Prostate gland (tissue), 2 donors: ENCODE measurements at regions not wholly inside any gene's neighbourhood (a gene's known extent, or its start where the extent isn't known, plus 50 kb on each side); places are given as distances from the start of the nearest gene placed in this dataset.

ENCODE experiments used
- DNase-seq: peaks from one replicate; pipeline ENCODE4 v3.0.0-alpha.2; 2019; ENCODE audit warnings: low spot score
- H3K27ac ChIP-seq, 2 donors: fragments of 200-600 bp; sonication (generic); 2 replicates each; pipeline ENCODE4 v1.5.1; 2017 to 2019
- H3K27me3 ChIP-seq: fragments of 200-600 bp; sonication (generic); replicated peaks from 2 replicates; pipeline ENCODE4 v1.5.1; 2019; ENCODE audit not compliant: insufficient read depth
- H3K36me3 ChIP-seq, 2 donors: fragments of 200-600 bp; sonication (generic); 1 replicate in 1 of 2; 2 replicates in 1 of 2; pipeline versions ENCODE4 v1.5.1 to v1.8.1; 2017 to 2019
- H3K4me1 ChIP-seq: fragments of 200-600 bp; sonication (generic); replicated peaks from 2 replicates; pipeline ENCODE4 v1.5.1; 2019
- H3K4me3 ChIP-seq, 2 donors: fragments of 200-600 bp; sonication (generic); 2 replicates each; pipeline ENCODE4 v1.5.1; 2017 to 2019
- H3K9me3 ChIP-seq: fragments of 200-600 bp; sonication (generic); 2 replicates; pipeline ENCODE4 v1.5.1; 2017
- CTCF ChIP-seq, 4 experiments: fragments of 200-600 bp in 2 of 4; fragments of 450-650 bp in 2 of 4; sonication (generic) in 2 of 4; IDR thresholded peaks; 1 replicate in 3 of 4; 2 replicates in 1 of 4; pipeline ENCODE4 v1.5.1; 2016 to 2019; ENCODE audit warnings: antibody characterized with exemption in 4 of 4, mild to moderate bottlenecking in 2 of 4, moderate library complexity in 2 of 4
- POLR2A ChIP-seq: fragments of 450-650 bp; IDR thresholded peaks from one replicate; pipeline ENCODE4 v1.6.1; 2016; ENCODE audit warnings: antibody characterized with exemption, mild to moderate bottlenecking
- POLR2AphosphoS5 ChIP-seq: sonication (generic); formaldehyde crosslinking; IDR thresholded peaks from one replicate; pipeline ENCODE4 v1.6.1; 2017; ENCODE audit warnings: antibody characterized with exemption
- WGBS: methylation state at CpG from one replicate; pipeline ENCODE4 v1.1.5; 2018; 5-methylcytosine and 5-hydroxymethylcytosine counted together
- intact Hi-C: fragments of 100-400 bp; cut with DNase I; formaldehyde crosslinking; loops from one replicate; pipeline ENCODE4 v1.14.2; 2022

DNA sequence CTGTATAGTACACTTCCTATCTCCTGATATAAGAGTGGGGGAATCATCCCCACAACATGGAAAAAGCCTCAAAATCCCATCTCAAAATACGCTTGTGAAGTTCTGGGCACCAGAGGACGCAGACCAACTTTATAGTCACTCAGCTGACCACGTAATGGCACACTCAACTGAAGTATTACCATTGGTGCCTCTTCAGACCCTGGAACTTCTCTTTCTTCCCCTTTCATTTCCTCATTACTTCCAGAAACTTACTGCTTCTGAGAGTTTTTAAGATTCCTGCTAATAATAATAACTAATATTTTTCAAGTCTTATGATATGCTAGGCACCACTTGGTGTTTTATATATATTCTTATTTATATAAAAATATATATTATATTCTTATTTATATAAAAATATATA is 202.6 kb downstream of the PTPRC start:
- no peaks in the 10 kb centered on the region for H3K4me1 ChIP-seq
- H3K27me3 ChIP-seq = no peaks in the 10 kb centered on the region
- intact Hi-C loops = no loop called here
- H3K9me3 ChIP-seq = no peaks in the 10 kb centered on the region
- H3K4me3 ChIP-seq = no peak overlapping the region
- H3K36me3 ChIP-seq = no peaks in the 10 kb centered on the region
- WGBS = 93% methylated on average over 3 of the region's 3 CpGs
- TF ChIP-seq POLR2AphosphoS5 (no peak), POLR2A (no peak), CTCF (IDR thresholded peaks at IDR 0.05) (no peak)
- H3K27ac ChIP-seq = no peak overlapping the region
- no peak for DNase-seq

- 95% methylated on average over 2 of the region's 2 CpGs for WGBS
- no peaks in the 10 kb centered on the region for H3K9me3 ChIP-seq
- H3K27me3 ChIP-seq = no peaks in the 10 kb centered on the region
- no peak overlapping the region for H3K4me3 ChIP-seq
- intact Hi-C loops = no loop called here
- no peak for DNase-seq
- no peak overlapping the region for H3K27ac ChIP-seq
- no peaks in the 10 kb centered on the region for H3K36me3 ChIP-seq
- no peaks in the 10 kb centered on the region for H3K4me1 ChIP-seq
- no peak for TF ChIP-seq POLR2A
- TF ChIP-seq POLR2AphosphoS5 = no peak
- TF ChIP-seq CTCF (IDR thresholded peaks at IDR 0.05) = no peak
These were observed 203.8 kb downstream of the PTPRC start for GRCh38 chr1:198842686-198843085.

DNA sequence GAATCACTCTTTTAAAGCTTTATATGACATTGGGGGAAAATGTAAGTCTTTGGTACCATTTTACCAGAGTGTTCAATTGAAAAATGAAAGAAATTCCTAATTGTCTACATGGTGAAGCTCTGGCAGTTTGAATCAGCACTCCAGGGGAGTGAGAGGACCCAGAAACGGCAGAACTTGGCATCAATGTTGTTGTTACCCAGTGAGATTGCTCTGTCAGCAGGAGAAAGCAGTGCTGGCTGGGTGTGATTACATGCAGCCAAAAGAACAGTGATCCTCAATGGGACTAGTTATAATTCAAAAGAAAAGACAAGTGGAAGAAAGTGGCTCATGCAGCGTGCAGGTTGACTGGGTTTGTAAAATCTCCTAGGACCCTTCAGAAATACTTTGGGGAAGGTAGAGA is 206.4 kb downstream of the PTPRC start:
- no peaks in the 10 kb centered on the region for H3K27me3 ChIP-seq
- WGBS = 76% methylated on average over 2 of the region's 2 CpGs

GRCh38 chr1:198845851-198846250 is 207.0 kb downstream of the PTPRC start:
- TF ChIP-seq POLR2AphosphoS5 (no peak), POLR2A (no peak), CTCF (IDR thresholded peaks at IDR 0.05) (no peak)
- Histone ChIP-seq H3K4me3 (no peak overlapping the region), H3K4me1 (no peaks in the 10 kb centered on the region), H3K27ac (no peak overlapping the region), H3K27me3 (no peaks in the 10 kb centered on the region), H3K9me3 (no peaks in the 10 kb centered on the region), H3K36me3 (no peaks in the 10 kb centered on the region)
- no peak for DNase-seq
- intact Hi-C loops = no loop called here
- WGBS = 98% methylated on average over 4 of the region's 4 CpGs

More for the DNA sequence above, 206.4 kb downstream of the PTPRC start:
- H3K4me3 ChIP-seq = no peak overlapping the region
- no peaks in the 10 kb centered on the region for H3K36me3 ChIP-seq
- no peak overlapping the region for H3K27ac ChIP-seq
- H3K4me1 ChIP-seq = no peaks in the 10 kb centered on the region
- no peak for DNase-seq
- no peaks in the 10 kb centered on the region for H3K9me3 ChIP-seq
- no peak for TF ChIP-seq POLR2A
- TF ChIP-seq POLR2AphosphoS5 = no peak
- no peak for TF ChIP-seq CTCF (IDR thresholded peaks at IDR 0.05)
- intact Hi-C loops = no loop called here

DNA sequence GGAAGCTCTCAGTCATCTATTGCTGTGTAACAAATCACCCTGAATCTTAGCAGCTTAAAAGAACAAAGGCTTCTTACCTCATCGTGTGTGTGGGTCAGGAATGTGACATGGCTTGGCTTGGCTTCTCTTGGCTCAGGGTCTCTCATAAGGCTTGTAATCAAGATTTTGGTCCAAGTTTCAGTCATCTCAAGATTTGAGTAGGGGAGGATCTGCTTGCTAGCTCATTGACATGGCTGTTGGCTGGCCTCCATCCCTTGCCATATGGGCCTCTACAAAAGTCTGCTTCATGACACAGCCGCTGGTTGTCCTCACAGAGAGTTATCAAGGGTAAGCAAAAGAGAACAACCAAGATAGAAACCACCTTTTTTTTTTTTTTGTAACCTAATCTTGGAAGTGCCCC is 207.7 kb downstream of the PTPRC start:
- no peaks in the 10 kb centered on the region for H3K9me3 ChIP-seq
- intact Hi-C loops = no loop called here
- H3K27ac ChIP-seq = no peak overlapping the region
- no peak for TF ChIP-seq POLR2AphosphoS5
- no peak for TF ChIP-seq POLR2A
- TF ChIP-seq CTCF (IDR thresholded peaks at IDR 0.05) = no peak
- WGBS = 81% methylated on average over 2 of the region's 2 CpGs
- H3K36me3 ChIP-seq = no peaks in the 10 kb centered on the region
- no peaks in the 10 kb centered on the region for H3K4me1 ChIP-seq
- DNase-seq = no peak
- no peak overlapping the region for H3K4me3 ChIP-seq
- H3K27me3 ChIP-seq = no peaks in the 10 kb centered on the region
